Upper lobe of left lung (tissue), 6 donors: ENCODE measurements at regions not wholly inside any gene's neighbourhood (a gene's known extent, or its start where the extent isn't known, plus 50 kb on each side); places are given as distances from the start of the nearest gene placed in this dataset.

Source experiments
- ATAC-seq, 2 donors: fragments of 200-7000 bp; cut with Tn5 transposase; one replicate each; pipeline ENCODE4 v1.9.1; 2022; ENCODE audit warnings: mild to moderate bottlenecking in 2 of 2, moderate library complexity in 2 of 2; ENCODE audit not compliant: low FRiP score in 2 of 2
- DNase-seq, 2 donors: peaks; one replicate each; pipeline ENCODE4 v3.0.0-alpha.2; 2019 to 2020
- H3K27ac ChIP-seq, 4 donors: fragments of 200-600 bp; sonication (generic); one replicate each; pipeline ENCODE4 v1.5.1; 2016 to 2019
- H3K27me3 ChIP-seq, 4 donors: fragments of 200-600 bp; sonication (generic); one replicate each; pipeline ENCODE4 v1.5.1; 2017 to 2019
- H3K36me3 ChIP-seq, 4 donors: fragments of 200-600 bp; sonication (generic); one replicate each; pipeline ENCODE4 v1.5.1; 2016 to 2019
- H3K4me1 ChIP-seq, 4 donors: fragments of 200-600 bp; sonication (generic); one replicate each; pipeline ENCODE4 v1.5.1; 2018 to 2019
- H3K4me3 ChIP-seq, 4 donors: fragments of 200-600 bp; sonication (generic); one replicate each; pipeline ENCODE4 v1.5.1; 2017 to 2019; ENCODE audit warnings: mild to moderate bottlenecking in 2 of 4, moderate library complexity in 1 of 4
- H3K9me3 ChIP-seq, 4 donors: fragments of 200-600 bp; sonication (generic); one replicate each; pipeline ENCODE4 v1.5.1; 2018 to 2019
- EP300 ChIP-seq, 4 donors: sonication (generic); formaldehyde crosslinking; IDR thresholded peaks; one replicate each; pipeline ENCODE4 v1.5.1; 2017; ENCODE audit warnings: antibody characterized with exemption in 4 of 4, control low read depth in 2 of 4
- POLR2A ChIP-seq, 4 donors: fragments of 450-650 bp; IDR thresholded peaks; one replicate each; pipeline ENCODE4 v1.5.1; 2016 to 2017; ENCODE audit warnings: antibody characterized with exemption in 4 of 4, mild to moderate bottlenecking in 2 of 4
- POLR2AphosphoS5 ChIP-seq, 2 donors: sonication (generic); formaldehyde crosslinking; IDR thresholded peaks; one replicate each; pipeline ENCODE4 v1.5.1; 2017; ENCODE audit warnings: antibody characterized with exemption in 2 of 2
- WGBS, 2 donors: methylation state at CpG; one replicate each; pipeline ENCODE4 v1.1.5; 2017 to 2018; 5-methylcytosine and 5-hydroxymethylcytosine counted together
- TF ChIP-seq, protein P1 (sequence below), 6 experiments: fragments of 450-650 bp in 4 of 6; fragments of 200-600 bp in 2 of 6; sonication (generic) in 2 of 6; IDR thresholded peaks; one replicate each; pipeline ENCODE4 v1.5.1; 2016 to 2019; ENCODE audit warnings: antibody characterized with exemption in 6 of 6
- donor health status: DM: no; HTN: no; CAD: no; lungs with moderate emphysema.
- donor health status: DM: no; HTN: yes; CAD: no; lungs with severe emphysema.

- no peaks in the 10 kb centered on the region for H3K4me1 ChIP-seq
- no peaks in the 10 kb centered on the region for H3K27me3 ChIP-seq
- no peaks in the 10 kb centered on the region for H3K36me3 ChIP-seq
- H3K9me3 ChIP-seq, result no peaks in the 10 kb centered on the region
- H3K27ac ChIP-seq, result no peak overlapping the region
- no peak overlapping the region for H3K4me3 ChIP-seq
- ATAC-seq, result no peak
- TF ChIP-seq, protein P1, sequence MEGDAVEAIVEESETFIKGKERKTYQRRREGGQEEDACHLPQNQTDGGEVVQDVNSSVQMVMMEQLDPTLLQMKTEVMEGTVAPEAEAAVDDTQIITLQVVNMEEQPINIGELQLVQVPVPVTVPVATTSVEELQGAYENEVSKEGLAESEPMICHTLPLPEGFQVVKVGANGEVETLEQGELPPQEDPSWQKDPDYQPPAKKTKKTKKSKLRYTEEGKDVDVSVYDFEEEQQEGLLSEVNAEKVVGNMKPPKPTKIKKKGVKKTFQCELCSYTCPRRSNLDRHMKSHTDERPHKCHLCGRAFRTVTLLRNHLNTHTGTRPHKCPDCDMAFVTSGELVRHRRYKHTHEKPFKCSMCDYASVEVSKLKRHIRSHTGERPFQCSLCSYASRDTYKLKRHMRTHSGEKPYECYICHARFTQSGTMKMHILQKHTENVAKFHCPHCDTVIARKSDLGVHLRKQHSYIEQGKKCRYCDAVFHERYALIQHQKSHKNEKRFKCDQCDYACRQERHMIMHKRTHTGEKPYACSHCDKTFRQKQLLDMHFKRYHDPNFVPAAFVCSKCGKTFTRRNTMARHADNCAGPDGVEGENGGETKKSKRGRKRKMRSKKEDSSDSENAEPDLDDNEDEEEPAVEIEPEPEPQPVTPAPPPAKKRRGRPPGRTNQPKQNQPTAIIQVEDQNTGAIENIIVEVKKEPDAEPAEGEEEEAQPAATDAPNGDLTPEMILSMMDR (IDR thresholded peaks at IDR 0.05), result no peak
- TF ChIP-seq POLR2AphosphoS5 (IDR thresholded peaks at IDR 0.05), result no peak
- TF ChIP-seq POLR2A (IDR thresholded peaks at IDR 0.05), result no peak
- no peak for TF ChIP-seq EP300 (IDR thresholded peaks at IDR 0.05)
- DNase-seq, result no peak
Measured at GRCh38 chr15:61517335-61517734, 288.2 kb upstream of the RORA start.

GRCh38 chr15:61511756-61512155, 282.7 kb upstream of the RORA start:
- TF ChIP-seq, protein P1 (IDR thresholded peaks at IDR 0.05), result no peak
- TF ChIP-seq POLR2A (IDR thresholded peaks at IDR 0.05) (no peak), EP300 (IDR thresholded peaks at IDR 0.05) (no peak), POLR2AphosphoS5 (IDR thresholded peaks at IDR 0.05) (no peak)
- Histone ChIP-seq H3K27me3 (no peaks in the 10 kb centered on the region), H3K4me3 (no peak overlapping the region), H3K4me1 (no peaks in the 10 kb centered on the region), H3K36me3 (no peaks in the 10 kb centered on the region), H3K9me3 (no peaks in the 10 kb centered on the region), H3K27ac (no peak overlapping the region)
- ATAC-seq (no peak), DNase-seq (no peak)
- WGBS, 2 donors, result 69 to 72% methylated on average over 1 of the region's 1 CpG

GRCh38 chr15:61511089-61511488, 282.0 kb upstream of the RORA start:
- Histone ChIP-seq H3K27ac (no peak overlapping the region), H3K27me3 (no peaks in the 10 kb centered on the region), H3K9me3 (no peaks in the 10 kb centered on the region), H3K4me3 (no peak overlapping the region), H3K4me1 (no peaks in the 10 kb centered on the region), H3K36me3 (no peaks in the 10 kb centered on the region)
- WGBS, 2 donors, result 81 to 94% methylated on average over 3 of the region's 3 CpGs
- ATAC-seq, result no peak
- TF ChIP-seq EP300 (IDR thresholded peaks at IDR 0.05) (no peak), POLR2AphosphoS5 (IDR thresholded peaks at IDR 0.05) (no peak), POLR2A (IDR thresholded peaks at IDR 0.05) (no peak)
- TF ChIP-seq, protein P1 (IDR thresholded peaks at IDR 0.05), result no peak
- no peak for DNase-seq

- no peaks in the 10 kb centered on the region for H3K4me1 ChIP-seq
- no peaks in the 10 kb centered on the region for H3K36me3 ChIP-seq
- no peak overlapping the region for H3K4me3 ChIP-seq
- DNase-seq (no peak), ATAC-seq (no peak)
- TF ChIP-seq EP300 (IDR thresholded peaks at IDR 0.05), result no peak
- TF ChIP-seq POLR2A (IDR thresholded peaks at IDR 0.05), result no peak
- no peak for TF ChIP-seq POLR2AphosphoS5 (IDR thresholded peaks at IDR 0.05)
- TF ChIP-seq, protein P1 (IDR thresholded peaks at IDR 0.05), result no peak
- H3K27ac ChIP-seq, result no peak overlapping the region
- 58% methylated on average over 7 of the region's 7 CpGs for WGBS, 2 donors
- H3K9me3 ChIP-seq, result no peaks in the 10 kb centered on the region
- no peaks in the 10 kb centered on the region for H3K27me3 ChIP-seq
Measured at GRCh38 chr15:61509327-61509840, 280.3 kb upstream of the RORA start.

GRCh38 chr15:61503383-61503969, 274.4 kb upstream of the RORA start:
- ATAC-seq, result no peak
- Histone ChIP-seq H3K27me3 (no peaks in the 10 kb centered on the region), H3K4me1 (no peaks in the 10 kb centered on the region), H3K36me3 (no peaks in the 10 kb centered on the region), H3K27ac (no peak overlapping the region), H3K9me3 (no peaks in the 10 kb centered on the region), H3K4me3 (no peak overlapping the region)
- no peak for DNase-seq
- TF ChIP-seq EP300 (IDR thresholded peaks at IDR 0.05) (no peak), POLR2A (IDR thresholded peaks at IDR 0.05) (no peak), POLR2AphosphoS5 (IDR thresholded peaks at IDR 0.05) (no peak)
- TF ChIP-seq, protein P1 (IDR thresholded peaks at IDR 0.05), result no peak
